Body of pancreas (tissue), 4 donors: ENCODE measurements at regions not wholly inside any gene's neighbourhood (a gene's known extent, or its start where the extent isn't known, plus 50 kb on each side); places are given as distances from the start of the nearest gene placed in this dataset.

Source experiments
- CTCF ChIP-seq, 7 experiments: fragments of 450-650 bp in 4 of 7; fragments of 200-600 bp in 3 of 7; sonication (generic) in 3 of 7; IDR thresholded peaks; one replicate each; pipeline ENCODE4 v1.5.1; 2016 to 2019; ENCODE audit warnings: antibody characterized with exemption in 7 of 7
- POLR2A ChIP-seq, 3 donors: fragments of 450-650 bp; IDR thresholded peaks; one replicate each; pipeline ENCODE4 v1.6.1; 2016; ENCODE audit warnings: antibody characterized with exemption in 3 of 3, mild to moderate bottlenecking in 2 of 3

DNA sequence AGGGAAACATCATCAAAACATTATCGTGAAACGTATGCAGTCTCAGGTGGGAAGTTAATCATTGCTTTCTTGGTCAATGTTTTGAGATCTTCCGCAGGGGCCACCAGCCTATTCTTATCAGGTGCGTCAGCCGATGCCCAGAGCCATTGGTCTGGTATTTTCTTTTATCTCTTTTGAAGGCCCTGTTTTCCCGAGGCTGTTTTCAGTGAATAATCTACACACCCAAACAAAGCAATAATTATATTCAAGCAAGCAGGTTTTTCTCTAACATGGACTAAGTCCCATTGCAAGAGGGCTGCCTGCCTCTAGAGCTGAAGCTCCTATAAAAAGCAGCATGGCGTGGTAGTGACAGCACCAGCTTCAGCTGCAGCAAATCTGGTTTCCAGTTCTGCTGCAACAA lies 430.0 kb upstream of the ID2 start:
- TF ChIP-seq POLR2A (IDR thresholded peaks at IDR 0.05) (no peak), CTCF (IDR thresholded peaks at IDR 0.05) (no peak)
